Neural progenitor cell (in vitro differentiated cells): ENCODE measurements at regions not wholly inside any gene's neighbourhood (a gene's known extent, or its start where the extent isn't known, plus 50 kb on each side); places are given as distances from the start of the nearest gene placed in this dataset.

ENCODE experiments used
- DNase-seq: peaks from one replicate; pipeline ENCODE4 v3.0.0-alpha.2; 2016; ENCODE audit warnings: low spot score
- H2AFZ ChIP-seq: fragments of 200-600 bp; sonication (generic); replicated peaks from 2 replicates; pipeline ENCODE4 v1.6.1; 2016; ENCODE audit warnings: antibody characterized with exemption
- H3F3A ChIP-seq: fragments of 200-600 bp; sonication (generic); 2 replicates; pipeline ENCODE4 v1.6.1; 2016; ENCODE audit warnings: antibody characterized with exemption, low read depth
- H3K27ac ChIP-seq: fragments of 200-600 bp; sonication (generic); 2 replicates; pipeline ENCODE4 v1.5.1; 2016; ENCODE audit warnings: mild to moderate bottlenecking
- H3K27me3 ChIP-seq: fragments of 200-600 bp; sonication (generic); 2 replicates; pipeline ENCODE4 v1.6.1; 2016; ENCODE audit warnings: mild to moderate bottlenecking, moderate library complexity
- H3K36me3 ChIP-seq: fragments of 200-600 bp; sonication (generic); 2 replicates; pipeline ENCODE4 v1.5.1; 2016
- H3K4me1 ChIP-seq: fragments of 200-600 bp; sonication (generic); 2 replicates; pipeline ENCODE4 v1.6.1; 2016; ENCODE audit warnings: mixed run types
- H3K4me2 ChIP-seq: fragments of 200-600 bp; sonication (generic); 2 replicates; pipeline ENCODE4 v1.6.1; 2016
- H3K4me3 ChIP-seq: fragments of 200-600 bp; sonication (generic); 2 replicates; pipeline ENCODE4 v1.5.1; 2016
- H3K79me2 ChIP-seq: fragments of 200-600 bp; sonication (generic); 2 replicates; pipeline ENCODE4 v1.6.1; 2016; ENCODE audit warnings: low read depth
- H3K9ac ChIP-seq: fragments of 200-600 bp; sonication (generic); 2 replicates; pipeline ENCODE4 v1.6.1; 2016
- H3K9me3 ChIP-seq: fragments of 200-600 bp; sonication (generic); 2 replicates; pipeline ENCODE4 v1.5.1; 2016; ENCODE audit warnings: low read depth
- H4K20me1 ChIP-seq: fragments of 200-600 bp; sonication (generic); 2 replicates; pipeline ENCODE4 v1.6.1; 2016; ENCODE audit warnings: low read depth
- H3K27ac Mint-ChIP-seq: 3 replicates; pipeline ENCODE4 v1.8.0; 2021; ENCODE audit warnings: mixed read lengths
- H3K27me3 Mint-ChIP-seq: 2 replicates; pipeline ENCODE4 v1.8.0; 2022; ENCODE audit warnings: low read depth, mild to moderate bottlenecking, inconsistent platforms, moderate library complexity, mixed read lengths; ENCODE audit not compliant: insufficient read depth
- H3K36me3 Mint-ChIP-seq: 3 replicates; pipeline ENCODE4 v1.8.0; 2021; ENCODE audit warnings: mixed read lengths
- H3K4me1 Mint-ChIP-seq: 3 replicates; pipeline ENCODE4 v1.8.0; 2021; ENCODE audit warnings: mixed read lengths
- H3K4me3 Mint-ChIP-seq: 3 replicates; pipeline ENCODE4 v1.8.0; 2021; ENCODE audit warnings: mild to moderate bottlenecking, moderate library complexity, mixed read lengths
- H3K9me3 Mint-ChIP-seq: 3 replicates; pipeline ENCODE4 v1.8.0; 2020; ENCODE audit warnings: mixed read lengths
- EZH2 ChIP-seq: fragments of 200-600 bp; sonication (generic); IDR thresholded peaks from 2 replicates; pipeline ENCODE4 v1.6.1; 2017; ENCODE audit warnings: antibody characterized with exemption, mild to moderate bottlenecking, moderate library complexity
- EZH2phosphoT487 ChIP-seq: fragments of 200-600 bp; sonication (generic); IDR thresholded peaks from 2 replicates; pipeline ENCODE4 v1.6.1; 2017; ENCODE audit warnings: antibody characterized with exemption
- TF ChIP-seq, protein P1 (sequence below): fragments of 200-600 bp; sonication (generic); IDR thresholded peaks from 2 replicates; pipeline ENCODE4 v1.5.1; 2017; ENCODE audit warnings: antibody characterized with exemption, mild to moderate bottlenecking

DNA sequence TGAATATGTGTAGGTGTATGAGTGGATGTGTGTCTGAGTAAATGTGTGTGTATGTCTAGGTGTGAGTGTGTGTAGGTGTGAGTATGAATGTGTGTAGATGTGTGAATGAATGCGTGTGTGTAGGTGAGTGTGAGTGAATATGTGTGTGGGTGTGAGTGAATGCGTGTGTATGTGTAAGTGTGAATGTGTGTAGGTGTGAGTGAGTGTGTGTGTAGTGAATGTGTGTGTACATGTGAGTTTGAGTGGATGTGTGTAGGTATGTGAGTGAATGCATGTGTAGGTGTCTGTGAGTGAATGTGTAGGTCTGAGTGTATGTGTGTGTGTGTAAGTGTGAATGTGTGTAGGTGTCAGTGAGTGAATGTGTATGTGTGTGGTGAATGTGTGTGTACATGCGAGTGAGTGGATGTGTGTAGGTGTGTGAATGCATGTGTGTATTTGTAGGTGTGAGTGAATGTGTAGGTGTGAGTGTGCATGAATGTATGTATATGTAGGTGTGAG is 201.0 kb upstream of the ZNF536 start:
- Histone ChIP-seq H4K20me1 (no peaks in the 10 kb centered on the region), H3F3A (no peaks in the 10 kb centered on the region), H3K27me3 (no peaks in the 10 kb centered on the region), H3K9ac (no peak overlapping the region), H3K4me3 (no peak overlapping the region), H3K9me3 (no peaks in the 10 kb centered on the region), H3K4me1 (no peaks in the 10 kb centered on the region), H3K4me2 (no peak overlapping the region), H3K36me3 (no peaks in the 10 kb centered on the region), H3K79me2 (no peaks in the 10 kb centered on the region), H2AFZ (no peak overlapping the region), H3K27ac (no peak overlapping the region)
- H3K36me3 Mint-ChIP-seq = no peaks in the 10 kb centered on the region
- DNase-seq = no peak
- TF ChIP-seq EZH2 (no peak), EZH2phosphoT487 (no peak)
- TF ChIP-seq, protein P1, sequence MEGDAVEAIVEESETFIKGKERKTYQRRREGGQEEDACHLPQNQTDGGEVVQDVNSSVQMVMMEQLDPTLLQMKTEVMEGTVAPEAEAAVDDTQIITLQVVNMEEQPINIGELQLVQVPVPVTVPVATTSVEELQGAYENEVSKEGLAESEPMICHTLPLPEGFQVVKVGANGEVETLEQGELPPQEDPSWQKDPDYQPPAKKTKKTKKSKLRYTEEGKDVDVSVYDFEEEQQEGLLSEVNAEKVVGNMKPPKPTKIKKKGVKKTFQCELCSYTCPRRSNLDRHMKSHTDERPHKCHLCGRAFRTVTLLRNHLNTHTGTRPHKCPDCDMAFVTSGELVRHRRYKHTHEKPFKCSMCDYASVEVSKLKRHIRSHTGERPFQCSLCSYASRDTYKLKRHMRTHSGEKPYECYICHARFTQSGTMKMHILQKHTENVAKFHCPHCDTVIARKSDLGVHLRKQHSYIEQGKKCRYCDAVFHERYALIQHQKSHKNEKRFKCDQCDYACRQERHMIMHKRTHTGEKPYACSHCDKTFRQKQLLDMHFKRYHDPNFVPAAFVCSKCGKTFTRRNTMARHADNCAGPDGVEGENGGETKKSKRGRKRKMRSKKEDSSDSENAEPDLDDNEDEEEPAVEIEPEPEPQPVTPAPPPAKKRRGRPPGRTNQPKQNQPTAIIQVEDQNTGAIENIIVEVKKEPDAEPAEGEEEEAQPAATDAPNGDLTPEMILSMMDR = no peak
- H3K4me1 Mint-ChIP-seq = no peaks in the 10 kb centered on the region
- H3K27ac Mint-ChIP-seq = no peak overlapping the region
- peaks cover under 1% of the 10 kb centered on the region for H3K9me3 Mint-ChIP-seq
- no peak overlapping the region for H3K4me3 Mint-ChIP-seq
- H3K27me3 Mint-ChIP-seq = peaks cover 2% of the 10 kb centered on the region

DNA sequence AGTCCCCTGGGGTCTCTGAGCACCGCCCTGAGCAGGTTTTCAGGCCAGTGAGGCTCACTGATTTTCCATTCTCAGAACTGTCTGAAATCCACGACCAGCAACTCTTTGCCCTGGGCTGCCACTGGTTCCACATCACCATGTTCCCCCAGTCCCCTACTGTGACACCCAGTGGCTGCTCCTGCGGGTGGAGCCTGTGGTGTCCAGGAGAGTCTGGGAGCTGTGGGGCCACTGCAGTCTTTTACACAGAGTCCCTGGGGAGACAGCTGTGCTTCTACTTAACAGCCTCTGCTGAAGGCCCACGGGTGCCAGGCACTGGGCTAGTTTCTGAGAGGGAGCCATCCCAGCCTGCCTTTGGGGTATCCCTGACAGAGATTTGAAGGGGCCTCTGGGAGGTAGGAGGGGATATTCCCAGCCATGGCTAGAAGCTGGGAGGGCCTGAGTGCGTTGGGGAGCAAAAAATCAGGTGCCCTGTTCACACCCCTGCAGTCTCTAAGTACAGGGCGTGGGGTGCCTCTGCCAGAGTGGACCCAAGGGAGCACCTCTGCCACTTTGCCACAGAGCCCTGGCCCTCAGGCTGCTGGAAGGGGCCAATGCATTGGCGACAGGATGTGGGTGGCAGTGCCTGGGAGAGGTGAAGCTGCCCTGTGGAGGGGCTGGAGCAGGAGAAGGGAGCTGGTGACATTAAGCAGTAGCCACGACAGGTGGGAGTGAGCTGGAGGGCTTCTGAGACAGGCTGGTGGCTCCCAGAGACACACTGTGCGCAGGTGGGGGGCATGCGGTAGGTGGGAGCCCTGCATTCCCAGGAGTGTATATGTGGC is 200.2 kb upstream of the ZNF536 start:
- H4K20me1 ChIP-seq = no peaks in the 10 kb centered on the region
- H3K27ac Mint-ChIP-seq = no peak overlapping the region
- H3K4me3 Mint-ChIP-seq = no peak overlapping the region
- TF ChIP-seq, protein P1 = no peak
- TF ChIP-seq EZH2phosphoT487 = no peak
- H3K36me3 Mint-ChIP-seq = no peaks in the 10 kb centered on the region
- H2AFZ ChIP-seq = no peak overlapping the region
- H3K4me1 ChIP-seq = no peaks in the 10 kb centered on the region
- no peaks in the 10 kb centered on the region for H3K27me3 ChIP-seq
- no peak overlapping the region for H3K27ac ChIP-seq
- no peaks in the 10 kb centered on the region for H3K9me3 ChIP-seq
- no peak overlapping the region for H3K9ac ChIP-seq
- no peaks in the 10 kb centered on the region for H3K4me1 Mint-ChIP-seq
- H3K79me2 ChIP-seq = no peaks in the 10 kb centered on the region
- H3K36me3 ChIP-seq = no peaks in the 10 kb centered on the region
- no peak overlapping the region for H3K4me3 ChIP-seq
- H3F3A ChIP-seq = no peaks in the 10 kb centered on the region
- H3K4me2 ChIP-seq = no peak overlapping the region
- no peak for DNase-seq
- peaks cover 2% of the 10 kb centered on the region for H3K27me3 Mint-ChIP-seq
- H3K9me3 Mint-ChIP-seq = peaks cover 4% of the 10 kb centered on the region

DNA sequence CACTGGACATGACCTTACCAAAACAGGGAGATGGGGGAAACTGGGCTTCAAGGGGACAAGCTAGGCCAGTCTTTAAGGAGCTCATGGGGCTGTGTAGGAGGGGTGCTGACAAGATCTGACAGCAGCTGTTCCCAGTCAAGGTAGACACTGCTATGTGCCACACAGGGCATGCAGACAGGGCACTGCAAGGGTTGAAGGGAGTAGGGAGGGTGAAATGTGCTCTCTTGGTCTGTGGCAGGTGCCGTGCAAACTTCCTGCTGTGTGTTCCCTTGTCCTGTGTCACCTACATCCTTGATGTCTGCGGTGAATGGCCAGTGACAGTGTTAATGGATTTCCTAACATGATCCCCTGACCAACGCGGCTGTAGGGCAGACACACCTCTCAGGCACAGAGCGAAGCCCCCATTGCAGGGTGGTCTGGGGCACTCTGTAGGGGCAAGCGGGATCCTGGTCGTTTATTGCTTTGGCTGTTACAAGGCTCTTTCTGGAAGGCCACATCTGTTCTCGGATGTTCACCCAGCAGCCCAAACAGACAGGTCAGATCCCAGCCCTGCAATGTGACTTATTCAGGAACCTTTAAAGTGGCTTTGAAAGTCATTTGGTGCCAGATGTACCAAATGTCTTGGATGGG is 199.5 kb upstream of the ZNF536 start:
- Histone ChIP-seq H3K4me1 (no peaks in the 10 kb centered on the region), H3K27ac (no peak overlapping the region), H3K9me3 (no peaks in the 10 kb centered on the region), H3K27me3 (no peaks in the 10 kb centered on the region), H3K9ac (no peak overlapping the region), H3K36me3 (no peaks in the 10 kb centered on the region), H3K4me3 (no peak overlapping the region), H3F3A (no peaks in the 10 kb centered on the region), H3K4me2 (no peak overlapping the region), H3K79me2 (no peaks in the 10 kb centered on the region), H2AFZ (no peak overlapping the region), H4K20me1 (no peaks in the 10 kb centered on the region)
- Mint-ChIP-seq H3K4me1 (no peaks in the 10 kb centered on the region), H3K27ac (no peak overlapping the region), H3K9me3 (peaks cover 6% of the 10 kb centered on the region), H3K4me3 (no peak overlapping the region), H3K36me3 (no peaks in the 10 kb centered on the region), H3K27me3 (peaks cover 2% of the 10 kb centered on the region)
- TF ChIP-seq EZH2phosphoT487 = no peak
- no peak for TF ChIP-seq EZH2
- TF ChIP-seq, protein P1 = no peak
- DNase-seq = no peak
